Breast epithelium (tissue), 3 donors: ENCODE measurements at regions not wholly inside any gene's neighbourhood (a gene's known extent, or its start where the extent isn't known, plus 50 kb on each side); places are given as distances from the start of the nearest gene placed in this dataset.

ENCODE experiments used
- CTCF ChIP-seq, 3 donors: fragments of 450-650 bp; IDR thresholded peaks; one replicate each; pipeline ENCODE4 v1.5.1; 2016 to 2017; ENCODE audit warnings: antibody characterized with exemption in 3 of 3, mild to moderate bottlenecking in 3 of 3, moderate library complexity in 3 of 3
- POLR2A ChIP-seq: fragments of 450-650 bp; IDR thresholded peaks from one replicate; pipeline ENCODE4 v1.6.1; 2016; ENCODE audit warnings: antibody characterized with exemption, mild to moderate bottlenecking, moderate library complexity
- POLR2AphosphoS5 ChIP-seq, 3 donors: sonication (generic); formaldehyde crosslinking; IDR thresholded peaks; one replicate each; pipeline ENCODE4 v1.6.1; 2017; ENCODE audit warnings: antibody characterized with exemption in 3 of 3

GRCh38 chr3:24639061-24639460, 144.4 kb upstream of the THRB start:
- TF ChIP-seq CTCF (IDR thresholded peaks at IDR 0.05): no peak
- no peak for TF ChIP-seq POLR2A
- TF ChIP-seq POLR2AphosphoS5 (IDR thresholded peaks at IDR 0.05): no peak
